A549 (cell line): ENCODE measurements at regions not wholly inside any gene's neighbourhood (a gene's known extent, or its start where the extent isn't known, plus 50 kb on each side); places are given as distances from the start of the nearest gene placed in this dataset.

Experiments
- ATOH8 ChIP-seq: fragments of 250-450 bp; sonication (Bioruptor Pico); IDR thresholded peaks from 2 replicates; pipeline ENCODE4 v1.5.0; 2020; ENCODE audit warnings: low read depth, mild to moderate bottlenecking, moderate library complexity
- BHLHE40 ChIP-seq: IDR thresholded peaks from 2 replicates; pipeline ENCODE4 v1.6.1; 2012; ENCODE audit warnings: low read depth, low read length, inconsistent platforms
- CEBPB ChIP-seq, 2 experiments: fragments of >200 bp in 1 of 2; sonication (Bioruptor Twin) in 1 of 2; formaldehyde crosslinking in 1 of 2; IDR thresholded peaks; 2 replicates each; pipeline ENCODE4 v1.6.1; 2012 to 2016
- ELK1 ChIP-seq: fragments of 150-350 bp; IDR thresholded peaks from 2 replicates; pipeline ENCODE4 v1.6.1; 2014; ENCODE audit warnings: low read depth, mild to moderate bottlenecking, low read length
- ESRRA ChIP-seq: fragments of 150-350 bp; IDR thresholded peaks from 2 replicates; pipeline ENCODE4 v1.6.1; 2014; ENCODE audit warnings: mild to moderate bottlenecking, low read length, borderline replicate concordance
- HOXB13 ChIP-seq: fragments of 250-450 bp; sonication (Bioruptor Pico); IDR thresholded peaks from 2 replicates; pipeline ENCODE4 v1.5.0; 2020; ENCODE audit warnings: low read depth, mild to moderate bottlenecking, moderate library complexity
- MYC ChIP-seq: IDR thresholded peaks from 2 replicates; pipeline ENCODE4 v1.6.1; 2012; ENCODE audit warnings: mild to moderate bottlenecking, inconsistent platforms, low read length, improper control_type of control experiment, borderline replicate concordance
- NR3C1 ChIP-seq: fragments of >200 bp; sonication (Bioruptor Twin); formaldehyde crosslinking; IDR thresholded peaks from 3 replicates; pipeline ENCODE4 v1.6.1; 2017
- POLR2A ChIP-seq: IDR thresholded peaks from 2 replicates; pipeline ENCODE4 v1.6.1; 2012; ENCODE audit warnings: mild to moderate bottlenecking, low read length
- RARB ChIP-seq: fragments of 250-450 bp; sonication (Bioruptor Pico); IDR thresholded peaks from 2 replicates; pipeline ENCODE4 v1.8.0; 2021; ENCODE audit warnings: mild to moderate bottlenecking, moderate library complexity
- RNF2 ChIP-seq: fragments of 200-600 bp; sonication (generic); IDR thresholded peaks from 2 replicates; pipeline ENCODE4 v1.6.1; 2016; ENCODE audit warnings: low read depth, mild to moderate bottlenecking, antibody characterized with exemption, moderate library complexity, borderline replicate concordance
- ZFP36 ChIP-seq: fragments of 450-650 bp; IDR thresholded peaks from 2 replicates; pipeline ENCODE4 v1.6.1; 2014; ENCODE audit warnings: borderline replicate concordance; ENCODE audit not compliant: partially characterized antibody
- TF ChIP-seq, protein P1 (sequence below): fragments of >200 bp; sonication (Bioruptor Twin); formaldehyde crosslinking; IDR thresholded peaks from 3 replicates; pipeline ENCODE4 v1.5.1; 2016
- TF ChIP-seq, protein P2 (sequence below): fragments of 200-600 bp; sonication (generic); IDR thresholded peaks from 2 replicates; pipeline ENCODE4 v1.6.1; 2016; ENCODE audit warnings: antibody characterized with exemption, mild to moderate bottlenecking, moderate library complexity

- TF ChIP-seq CEBPB (IDR thresholded peaks at IDR 0.05) = no peak
- TF ChIP-seq, protein P1, sequence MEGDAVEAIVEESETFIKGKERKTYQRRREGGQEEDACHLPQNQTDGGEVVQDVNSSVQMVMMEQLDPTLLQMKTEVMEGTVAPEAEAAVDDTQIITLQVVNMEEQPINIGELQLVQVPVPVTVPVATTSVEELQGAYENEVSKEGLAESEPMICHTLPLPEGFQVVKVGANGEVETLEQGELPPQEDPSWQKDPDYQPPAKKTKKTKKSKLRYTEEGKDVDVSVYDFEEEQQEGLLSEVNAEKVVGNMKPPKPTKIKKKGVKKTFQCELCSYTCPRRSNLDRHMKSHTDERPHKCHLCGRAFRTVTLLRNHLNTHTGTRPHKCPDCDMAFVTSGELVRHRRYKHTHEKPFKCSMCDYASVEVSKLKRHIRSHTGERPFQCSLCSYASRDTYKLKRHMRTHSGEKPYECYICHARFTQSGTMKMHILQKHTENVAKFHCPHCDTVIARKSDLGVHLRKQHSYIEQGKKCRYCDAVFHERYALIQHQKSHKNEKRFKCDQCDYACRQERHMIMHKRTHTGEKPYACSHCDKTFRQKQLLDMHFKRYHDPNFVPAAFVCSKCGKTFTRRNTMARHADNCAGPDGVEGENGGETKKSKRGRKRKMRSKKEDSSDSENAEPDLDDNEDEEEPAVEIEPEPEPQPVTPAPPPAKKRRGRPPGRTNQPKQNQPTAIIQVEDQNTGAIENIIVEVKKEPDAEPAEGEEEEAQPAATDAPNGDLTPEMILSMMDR = no peak
- TF ChIP-seq, protein P2, sequence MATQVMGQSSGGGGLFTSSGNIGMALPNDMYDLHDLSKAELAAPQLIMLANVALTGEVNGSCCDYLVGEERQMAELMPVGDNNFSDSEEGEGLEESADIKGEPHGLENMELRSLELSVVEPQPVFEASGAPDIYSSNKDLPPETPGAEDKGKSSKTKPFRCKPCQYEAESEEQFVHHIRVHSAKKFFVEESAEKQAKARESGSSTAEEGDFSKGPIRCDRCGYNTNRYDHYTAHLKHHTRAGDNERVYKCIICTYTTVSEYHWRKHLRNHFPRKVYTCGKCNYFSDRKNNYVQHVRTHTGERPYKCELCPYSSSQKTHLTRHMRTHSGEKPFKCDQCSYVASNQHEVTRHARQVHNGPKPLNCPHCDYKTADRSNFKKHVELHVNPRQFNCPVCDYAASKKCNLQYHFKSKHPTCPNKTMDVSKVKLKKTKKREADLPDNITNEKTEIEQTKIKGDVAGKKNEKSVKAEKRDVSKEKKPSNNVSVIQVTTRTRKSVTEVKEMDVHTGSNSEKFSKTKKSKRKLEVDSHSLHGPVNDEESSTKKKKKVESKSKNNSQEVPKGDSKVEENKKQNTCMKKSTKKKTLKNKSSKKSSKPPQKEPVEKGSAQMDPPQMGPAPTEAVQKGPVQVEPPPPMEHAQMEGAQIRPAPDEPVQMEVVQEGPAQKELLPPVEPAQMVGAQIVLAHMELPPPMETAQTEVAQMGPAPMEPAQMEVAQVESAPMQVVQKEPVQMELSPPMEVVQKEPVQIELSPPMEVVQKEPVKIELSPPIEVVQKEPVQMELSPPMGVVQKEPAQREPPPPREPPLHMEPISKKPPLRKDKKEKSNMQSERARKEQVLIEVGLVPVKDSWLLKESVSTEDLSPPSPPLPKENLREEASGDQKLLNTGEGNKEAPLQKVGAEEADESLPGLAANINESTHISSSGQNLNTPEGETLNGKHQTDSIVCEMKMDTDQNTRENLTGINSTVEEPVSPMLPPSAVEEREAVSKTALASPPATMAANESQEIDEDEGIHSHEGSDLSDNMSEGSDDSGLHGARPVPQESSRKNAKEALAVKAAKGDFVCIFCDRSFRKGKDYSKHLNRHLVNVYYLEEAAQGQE = no peak
- TF ChIP-seq BHLHE40 = no peak
- TF ChIP-seq MYC = no peak
- no peak for TF ChIP-seq POLR2A
- no peak for TF ChIP-seq ATOH8 (CRISPR knock-in tag)
- TF ChIP-seq NR3C1 = no peak
- no peak for TF ChIP-seq HOXB13
- no peak for TF ChIP-seq ESRRA
- no peak for TF ChIP-seq ELK1
- no peak for TF ChIP-seq ZFP36
- TF ChIP-seq RNF2 = no peak
- no peak for TF ChIP-seq RARB (CRISPR knock-in tag)
These were observed 68.8 kb downstream of the SPANXN4 start for GRCh38 chrX:143094417-143095023.
